Uterus (tissue), 2 donors: ENCODE measurements at regions not wholly inside any gene's neighbourhood (a gene's known extent, or its start where the extent isn't known, plus 50 kb on each side); places are given as distances from the start of the nearest gene placed in this dataset.

Experiments
- POLR2A ChIP-seq, 2 donors: fragments of 450-650 bp; IDR thresholded peaks; one replicate each; pipeline ENCODE4 v1.6.1; 2016; ENCODE audit warnings: antibody characterized with exemption in 2 of 2, mild to moderate bottlenecking in 1 of 2, moderate library complexity in 1 of 2
- TF ChIP-seq, protein P1 (sequence below), 4 experiments: fragments of 200-600 bp in 2 of 4; fragments of 450-650 bp in 2 of 4; sonication (generic) in 2 of 4; IDR thresholded peaks; one replicate each; pipeline ENCODE4 v1.5.1; 2016 to 2019; ENCODE audit warnings: antibody characterized with exemption in 4 of 4, mild to moderate bottlenecking in 2 of 4, moderate library complexity in 1 of 4

DNA sequence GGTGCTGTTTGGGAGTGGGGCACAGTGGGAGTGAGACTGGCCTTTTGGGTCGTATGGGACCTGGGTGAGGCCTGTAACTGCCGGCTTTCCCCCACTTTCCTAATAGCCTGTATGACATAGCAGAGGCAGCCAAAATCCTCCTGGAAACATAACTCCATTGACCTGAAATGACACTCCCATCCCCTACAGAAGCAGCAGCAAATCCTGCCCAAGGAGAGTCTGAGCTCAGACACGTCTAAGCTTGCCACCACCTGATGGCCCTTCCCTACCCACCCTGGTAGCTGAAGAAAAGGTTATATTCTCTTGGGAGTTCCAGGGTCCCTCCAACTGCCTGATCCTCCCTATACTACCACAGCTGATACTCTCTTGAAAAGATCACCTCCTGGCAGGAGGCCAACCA lies 179.8 kb upstream of the ARRDC3 start:
- TF ChIP-seq, protein P1, sequence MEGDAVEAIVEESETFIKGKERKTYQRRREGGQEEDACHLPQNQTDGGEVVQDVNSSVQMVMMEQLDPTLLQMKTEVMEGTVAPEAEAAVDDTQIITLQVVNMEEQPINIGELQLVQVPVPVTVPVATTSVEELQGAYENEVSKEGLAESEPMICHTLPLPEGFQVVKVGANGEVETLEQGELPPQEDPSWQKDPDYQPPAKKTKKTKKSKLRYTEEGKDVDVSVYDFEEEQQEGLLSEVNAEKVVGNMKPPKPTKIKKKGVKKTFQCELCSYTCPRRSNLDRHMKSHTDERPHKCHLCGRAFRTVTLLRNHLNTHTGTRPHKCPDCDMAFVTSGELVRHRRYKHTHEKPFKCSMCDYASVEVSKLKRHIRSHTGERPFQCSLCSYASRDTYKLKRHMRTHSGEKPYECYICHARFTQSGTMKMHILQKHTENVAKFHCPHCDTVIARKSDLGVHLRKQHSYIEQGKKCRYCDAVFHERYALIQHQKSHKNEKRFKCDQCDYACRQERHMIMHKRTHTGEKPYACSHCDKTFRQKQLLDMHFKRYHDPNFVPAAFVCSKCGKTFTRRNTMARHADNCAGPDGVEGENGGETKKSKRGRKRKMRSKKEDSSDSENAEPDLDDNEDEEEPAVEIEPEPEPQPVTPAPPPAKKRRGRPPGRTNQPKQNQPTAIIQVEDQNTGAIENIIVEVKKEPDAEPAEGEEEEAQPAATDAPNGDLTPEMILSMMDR (IDR thresholded peaks at IDR 0.05), result no peak
- TF ChIP-seq POLR2A (IDR thresholded peaks at IDR 0.05), result no peak
